Astrocyte (in vitro differentiated cells and primary cell): ENCODE measurements at regions not wholly inside any gene's neighbourhood (a gene's known extent, or its start where the extent isn't known, plus 50 kb on each side); places are given as distances from the start of the nearest gene placed in this dataset.

ENCODE experiments used
- DNase-seq: peaks from one replicate; pipeline ENCODE4 v3.0.0-alpha.2; 2010; ENCODE audit warnings: low read depth
- FAIRE-seq: peaks from 2 replicates; lab custom pipeline; 2011; peaks lifted over from hg19 to GRCh38; lab: Jason Lieb, UNC
- H2AFZ ChIP-seq: 2 replicates; pipeline ENCODE4 v1.6.0; 2012; ENCODE audit warnings: low read depth, low read length, inconsistent platforms
- H3K27ac ChIP-seq: 2 replicates; pipeline ENCODE4 v1.5.1; 2011; ENCODE audit warnings: low read depth, low read length, inconsistent platforms
- H3K27me3 ChIP-seq: 2 replicates; pipeline ENCODE4 v1.6.0; 2011; ENCODE audit warnings: low read length, inconsistent platforms; ENCODE audit not compliant: insufficient read depth
- H3K36me3 ChIP-seq: 2 replicates; pipeline ENCODE4 v1.5.1; 2011; ENCODE audit warnings: low read length, inconsistent platforms; ENCODE audit not compliant: insufficient read depth
- H3K4me1 ChIP-seq: 2 replicates; pipeline ENCODE4 v1.5.1; 2011; ENCODE audit warnings: low read length, inconsistent platforms; ENCODE audit not compliant: insufficient read depth
- H3K4me2 ChIP-seq: 2 replicates; pipeline ENCODE4 v1.6.0; 2012; ENCODE audit warnings: low read length, inconsistent platforms
- H3K4me3 ChIP-seq: 2 replicates; pipeline ENCODE4 v1.5.1; 2011; ENCODE audit warnings: low read depth, mild to moderate bottlenecking, low read length, inconsistent platforms; ENCODE audit not compliant: insufficient read depth
- H3K79me2 ChIP-seq: 2 replicates; pipeline ENCODE4 v1.6.0; 2012; ENCODE audit warnings: mild to moderate bottlenecking, low read length, inconsistent platforms; ENCODE audit not compliant: insufficient read depth
- H3K9ac ChIP-seq: 2 replicates; pipeline ENCODE4 v1.6.0; 2012; ENCODE audit warnings: mild to moderate bottlenecking, low read length, inconsistent platforms
- H3K9me3 ChIP-seq: 2 replicates; pipeline ENCODE4 v1.5.1; 2012; ENCODE audit warnings: low read depth, mild to moderate bottlenecking, low read length, inconsistent platforms; ENCODE audit not compliant: insufficient read depth
- H4K20me1 ChIP-seq: 2 replicates; pipeline ENCODE4 v1.6.0; 2012; ENCODE audit warnings: low read length, inconsistent platforms; ENCODE audit not compliant: insufficient read depth
- H3K27ac Mint-ChIP-seq: one replicate; pipeline ENCODE4 v1.8.0; 2021; ENCODE audit warnings: mild to moderate bottlenecking, mixed read lengths; ENCODE audit not compliant: unreplicated experiment
- H3K27me3 Mint-ChIP-seq: one replicate; pipeline ENCODE4 v1.8.0; 2021; ENCODE audit warnings: low read depth, mixed read lengths; ENCODE audit not compliant: unreplicated experiment
- H3K36me3 Mint-ChIP-seq: one replicate; pipeline ENCODE4 v1.8.0; 2021; ENCODE audit warnings: low read depth, mixed read lengths; ENCODE audit not compliant: unreplicated experiment
- H3K4me1 Mint-ChIP-seq: one replicate; pipeline ENCODE4 v1.8.0; 2021; ENCODE audit warnings: low read depth, mixed read lengths; ENCODE audit not compliant: unreplicated experiment
- H3K4me3 Mint-ChIP-seq: one replicate; pipeline ENCODE4 v1.8.0; 2021; ENCODE audit warnings: mild to moderate bottlenecking, moderate library complexity, mixed read lengths; ENCODE audit not compliant: unreplicated experiment
- H3K9me3 Mint-ChIP-seq: one replicate; pipeline ENCODE4 v1.8.0; 2021; ENCODE audit warnings: mild to moderate bottlenecking, mixed read lengths; ENCODE audit not compliant: unreplicated experiment
- EZH2 ChIP-seq: IDR thresholded peaks from 2 replicates; pipeline ENCODE4 v1.6.1; 2012; ENCODE audit warnings: mild to moderate bottlenecking, low read length, inconsistent platforms; ENCODE audit not compliant: insufficient read depth
- TF ChIP-seq, protein P1 (sequence below): IDR thresholded peaks from 2 replicates; pipeline ENCODE4 v1.5.1; 2011; ENCODE audit warnings: low read depth, mild to moderate bottlenecking, inconsistent platforms, low read length, moderate library complexity; ENCODE audit not compliant: insufficient read depth

DNA sequence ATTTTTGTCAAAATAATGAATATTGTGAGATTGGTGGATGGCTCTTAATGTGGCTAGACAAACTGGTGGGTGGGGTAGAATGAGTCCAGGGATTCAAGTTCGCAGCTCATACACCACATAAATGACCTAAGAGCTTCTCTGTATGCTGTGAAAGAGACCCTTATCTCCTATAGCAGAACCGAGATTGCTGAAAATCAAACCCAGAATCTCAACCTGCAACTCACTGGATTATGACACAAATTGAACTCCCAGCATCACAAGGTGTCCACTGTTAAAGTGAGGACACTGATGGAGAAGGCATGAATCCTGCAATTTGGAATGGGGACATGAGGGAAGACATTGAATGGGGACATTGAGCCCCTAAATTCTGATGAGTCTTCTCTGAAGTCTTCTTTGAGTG is 51.3 kb upstream of the CNKSR3 start:
- no peak overlapping the region for H3K27ac ChIP-seq
- H3K4me2 ChIP-seq = no peak overlapping the region
- Mint-ChIP-seq H3K27ac (no peak overlapping the region), H3K27me3 (peaks cover 6% of the 10 kb centered on the region), H3K36me3 (no peaks in the 10 kb centered on the region), H3K9me3 (no peaks in the 10 kb centered on the region), H3K4me1 (peaks cover 13% of the 10 kb centered on the region), H3K4me3 (no peak overlapping the region)
- no peak for FAIRE-seq
- no peak for TF ChIP-seq EZH2
- TF ChIP-seq, protein P1, sequence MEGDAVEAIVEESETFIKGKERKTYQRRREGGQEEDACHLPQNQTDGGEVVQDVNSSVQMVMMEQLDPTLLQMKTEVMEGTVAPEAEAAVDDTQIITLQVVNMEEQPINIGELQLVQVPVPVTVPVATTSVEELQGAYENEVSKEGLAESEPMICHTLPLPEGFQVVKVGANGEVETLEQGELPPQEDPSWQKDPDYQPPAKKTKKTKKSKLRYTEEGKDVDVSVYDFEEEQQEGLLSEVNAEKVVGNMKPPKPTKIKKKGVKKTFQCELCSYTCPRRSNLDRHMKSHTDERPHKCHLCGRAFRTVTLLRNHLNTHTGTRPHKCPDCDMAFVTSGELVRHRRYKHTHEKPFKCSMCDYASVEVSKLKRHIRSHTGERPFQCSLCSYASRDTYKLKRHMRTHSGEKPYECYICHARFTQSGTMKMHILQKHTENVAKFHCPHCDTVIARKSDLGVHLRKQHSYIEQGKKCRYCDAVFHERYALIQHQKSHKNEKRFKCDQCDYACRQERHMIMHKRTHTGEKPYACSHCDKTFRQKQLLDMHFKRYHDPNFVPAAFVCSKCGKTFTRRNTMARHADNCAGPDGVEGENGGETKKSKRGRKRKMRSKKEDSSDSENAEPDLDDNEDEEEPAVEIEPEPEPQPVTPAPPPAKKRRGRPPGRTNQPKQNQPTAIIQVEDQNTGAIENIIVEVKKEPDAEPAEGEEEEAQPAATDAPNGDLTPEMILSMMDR = no peak
- H2AFZ ChIP-seq = no peak overlapping the region
- H3K79me2 ChIP-seq = no peaks in the 10 kb centered on the region
- no peak overlapping the region for H3K9ac ChIP-seq
- H4K20me1 ChIP-seq = no peaks in the 10 kb centered on the region
- no peak for DNase-seq
- no peaks in the 10 kb centered on the region for H3K36me3 ChIP-seq
- peaks cover 4% of the 10 kb centered on the region for H3K27me3 ChIP-seq
- H3K9me3 ChIP-seq = no peaks in the 10 kb centered on the region
- no peak overlapping the region for H3K4me3 ChIP-seq
- no peaks in the 10 kb centered on the region for H3K4me1 ChIP-seq

GRCh38 chr6:154565331-154565730 is 54.8 kb upstream of the CNKSR3 start:
- Histone ChIP-seq H2AFZ (no peak overlapping the region), H3K9me3 (no peaks in the 10 kb centered on the region), H3K27ac (no peak overlapping the region), H3K36me3 (no peaks in the 10 kb centered on the region), H3K4me3 (no peak overlapping the region), H3K27me3 (no peaks in the 10 kb centered on the region), H3K4me2 (no peak overlapping the region), H3K79me2 (no peaks in the 10 kb centered on the region), H4K20me1 (no peaks in the 10 kb centered on the region), H3K9ac (no peak overlapping the region), H3K4me1 (no peaks in the 10 kb centered on the region)
- Mint-ChIP-seq H3K27ac (no peak overlapping the region), H3K4me1 (no peaks in the 10 kb centered on the region), H3K4me3 (no peak overlapping the region), H3K27me3 (peaks cover 4% of the 10 kb centered on the region), H3K36me3 (no peaks in the 10 kb centered on the region), H3K9me3 (no peaks in the 10 kb centered on the region)
- FAIRE-seq (no peak), DNase-seq (no peak)
- TF ChIP-seq EZH2 = no peak
- TF ChIP-seq, protein P1 = no peak

GRCh38 chr6:154566866-154567265 is 56.4 kb upstream of the CNKSR3 start:
- H3K4me3 Mint-ChIP-seq = no peak overlapping the region
- no peak for FAIRE-seq

More at GRCh38 chr6:154566866-154567265, 56.4 kb upstream of the CNKSR3 start:
- no peak overlapping the region for H3K4me3 ChIP-seq
- Mint-ChIP-seq H3K9me3 (no peaks in the 10 kb centered on the region), H3K27ac (no peak overlapping the region), H3K4me1 (no peaks in the 10 kb centered on the region), H3K27me3 (peaks cover 4% of the 10 kb centered on the region), H3K36me3 (no peaks in the 10 kb centered on the region)
- no peaks in the 10 kb centered on the region for H4K20me1 ChIP-seq
- H3K36me3 ChIP-seq = no peaks in the 10 kb centered on the region
- H3K4me2 ChIP-seq = no peak overlapping the region
- H3K9ac ChIP-seq = no peak overlapping the region
- H3K27ac ChIP-seq = no peak overlapping the region
- no peak for TF ChIP-seq EZH2
- TF ChIP-seq, protein P1 = no peak
- no peak for DNase-seq
- no peak overlapping the region for H2AFZ ChIP-seq
- H3K79me2 ChIP-seq = no peaks in the 10 kb centered on the region
- H3K9me3 ChIP-seq = no peaks in the 10 kb centered on the region
- H3K4me1 ChIP-seq = no peaks in the 10 kb centered on the region
- H3K27me3 ChIP-seq = no peaks in the 10 kb centered on the region
